Activated naive CD4-positive, alpha-beta T cell treated with anti-CD3 and anti-CD28 coated beads for 36 hours (primary cell): ENCODE measurements at regions not wholly inside any gene's neighbourhood (a gene's known extent, or its start where the extent isn't known, plus 50 kb on each side); places are given as distances from the start of the nearest gene placed in this dataset.

ENCODE experiments used
- CTCF ChIA-PET: fragments of 350-600 bp; sonication (Branson Sonifier 250); formaldehyde crosslinking; loops from one replicate; lab custom pipeline; 2021; ENCODE audit warnings: antibody characterized with exemption; lab: Charles Lee
- DNase-seq: peaks from one replicate; pipeline ENCODE4 v3.0.0-alpha.2; 2020
- H3K27ac Mint-ChIP-seq: one replicate; pipeline ENCODE4 v1.8.0; 2021; ENCODE audit warnings: mild to moderate bottlenecking, mixed read lengths
- H3K27me3 Mint-ChIP-seq: one replicate; pipeline ENCODE4 v1.8.0; 2021; ENCODE audit warnings: low read depth, mixed read lengths
- H3K36me3 Mint-ChIP-seq: one replicate; pipeline ENCODE4 v1.8.0; 2021; ENCODE audit warnings: low read depth, mixed read lengths
- H3K4me1 Mint-ChIP-seq: one replicate; pipeline ENCODE4 v1.8.0; 2021; ENCODE audit warnings: low read depth, mixed read lengths
- H3K4me3 Mint-ChIP-seq: one replicate; pipeline ENCODE4 v1.8.0; 2021; ENCODE audit warnings: mild to moderate bottlenecking, moderate library complexity, mixed read lengths
- H3K9me3 Mint-ChIP-seq: one replicate; pipeline ENCODE4 v1.8.0; 2021; ENCODE audit warnings: mixed read lengths
- intact Hi-C: fragments of 100-400 bp; cut with micrococcal nuclease; formaldehyde crosslinking; loops from one replicate; pipeline ENCODE4 v1.15.1; 2023

DNA sequence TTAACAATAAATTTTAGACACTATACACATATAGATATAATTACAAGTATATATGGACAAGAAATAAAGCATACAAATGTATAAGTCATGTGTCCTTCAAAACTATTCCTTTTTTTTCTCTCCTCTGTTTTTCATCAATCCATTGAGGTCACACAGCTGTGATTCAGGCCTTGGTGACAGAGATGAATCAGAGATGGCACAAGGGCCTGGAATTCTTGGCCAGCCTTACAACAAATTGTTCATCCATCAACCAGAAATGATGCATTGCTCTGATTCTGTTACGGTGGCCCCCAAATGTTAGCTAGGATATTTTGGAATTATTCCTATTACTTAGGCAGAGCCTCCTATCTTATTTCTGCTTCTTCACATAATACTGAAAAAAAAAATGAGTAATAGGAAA, 108.7 kb upstream of the MPDZ start:
- H3K4me1 Mint-ChIP-seq: no peaks in the 10 kb centered on the region
- H3K27me3 Mint-ChIP-seq: no peaks in the 10 kb centered on the region
- no peak for DNase-seq
- H3K9me3 Mint-ChIP-seq: peaks cover 35% of the 10 kb centered on the region
- H3K4me3 Mint-ChIP-seq: no peak overlapping the region
- intact Hi-C loops: no loop called here
- CTCF ChIA-PET: interaction anchor here (0.6 kb wide), 1 partner anchor 851 kb away, joined by 3 read pairs; no protein-coding TSS in a partner anchor
- H3K27ac Mint-ChIP-seq: no peak overlapping the region
- no peaks in the 10 kb centered on the region for H3K36me3 Mint-ChIP-seq

DNA sequence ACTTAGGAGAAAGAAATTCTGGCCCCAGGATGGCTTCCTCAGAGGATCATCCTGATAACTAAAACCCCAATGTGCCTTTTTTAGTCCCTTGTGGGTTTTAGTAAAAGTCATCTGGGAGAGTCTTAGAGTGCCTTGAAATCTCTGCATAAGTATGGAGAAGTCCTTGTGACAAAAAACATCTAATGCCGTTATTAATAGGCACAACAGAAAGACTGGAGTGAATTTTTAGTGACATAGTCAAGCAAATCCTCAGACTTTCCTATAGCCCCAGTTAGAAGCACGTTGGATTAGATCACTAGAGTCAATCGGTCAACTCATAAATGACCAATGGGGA, 108.2 kb upstream of the MPDZ start:
- Mint-ChIP-seq H3K27ac (no peak overlapping the region), H3K27me3 (no peaks in the 10 kb centered on the region), H3K36me3 (no peaks in the 10 kb centered on the region), H3K4me1 (no peaks in the 10 kb centered on the region), H3K9me3 (peaks cover 32% of the 10 kb centered on the region), H3K4me3 (no peak overlapping the region)
- intact Hi-C loops: no loop called here
- CTCF ChIA-PET: no interaction called here
- no peak for DNase-seq

DNA sequence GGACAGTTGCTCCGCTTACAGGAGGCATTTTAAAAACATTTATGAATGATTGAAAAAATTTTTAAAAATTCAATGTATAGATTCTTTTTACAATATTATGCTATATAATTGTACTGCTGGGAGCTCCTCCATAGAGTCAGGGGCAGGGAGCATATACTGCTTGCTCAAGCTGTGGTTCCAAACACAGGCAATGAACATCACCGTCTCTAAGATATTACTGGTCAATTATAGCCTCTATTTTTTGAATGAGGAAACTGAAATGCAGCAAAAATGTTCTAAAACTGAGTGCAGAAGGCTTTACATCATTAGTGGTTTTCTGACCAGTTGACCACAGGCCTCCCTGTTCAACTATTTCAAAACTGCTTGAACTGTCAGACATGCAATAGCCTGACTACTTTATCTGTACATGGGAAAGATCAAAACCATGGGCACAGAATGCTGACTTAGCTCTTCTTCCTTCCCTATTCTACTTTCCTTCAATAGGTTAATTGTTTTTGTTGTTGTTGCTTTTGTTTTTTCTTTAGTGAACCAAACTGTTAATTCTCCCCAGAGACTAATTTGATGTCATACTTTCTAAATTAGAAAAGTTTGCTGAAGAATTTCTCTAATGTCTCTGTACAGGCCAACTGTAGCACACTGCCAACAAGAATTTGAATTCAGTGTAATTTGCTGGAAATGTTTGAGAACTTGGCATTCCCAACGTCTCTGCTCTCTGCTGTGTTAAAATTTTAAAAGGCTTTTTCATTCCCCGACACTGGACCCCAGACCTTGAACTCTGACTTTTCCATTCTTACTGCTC, 107.6 kb upstream of the MPDZ start:
- peaks cover 32% of the 10 kb centered on the region for H3K9me3 Mint-ChIP-seq
- no peaks in the 10 kb centered on the region for H3K4me1 Mint-ChIP-seq
- no peaks in the 10 kb centered on the region for H3K27me3 Mint-ChIP-seq
- H3K36me3 Mint-ChIP-seq: no peaks in the 10 kb centered on the region
- no peak overlapping the region for H3K27ac Mint-ChIP-seq
- H3K4me3 Mint-ChIP-seq: no peak overlapping the region
- intact Hi-C loops: no loop called here
- CTCF ChIA-PET: no interaction called here
- no peak for DNase-seq

DNA sequence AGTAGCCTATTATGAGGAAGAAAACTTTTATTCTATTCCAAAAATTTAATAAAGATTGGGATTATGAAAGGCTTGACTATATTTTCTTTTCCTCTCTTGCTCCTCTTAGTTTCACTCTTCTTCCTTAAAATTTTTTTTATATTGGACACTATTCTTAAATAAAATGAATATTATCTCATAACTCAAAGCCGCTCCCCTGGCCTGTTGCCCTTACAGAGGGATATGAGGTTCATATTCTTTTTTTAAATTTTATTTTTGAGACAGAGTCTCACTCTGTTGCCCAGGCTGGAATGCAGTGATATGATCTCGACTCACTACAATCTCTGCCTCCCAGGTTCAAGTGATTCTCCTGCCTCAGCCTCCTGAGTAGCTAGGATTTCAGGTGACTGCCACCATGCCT, 106.8 kb upstream of the MPDZ start:
- no peaks in the 10 kb centered on the region for H3K36me3 Mint-ChIP-seq
- no peak overlapping the region for H3K4me3 Mint-ChIP-seq
- H3K4me1 Mint-ChIP-seq: no peaks in the 10 kb centered on the region
- no peak overlapping the region for H3K27ac Mint-ChIP-seq
- H3K9me3 Mint-ChIP-seq: peaks cover 25% of the 10 kb centered on the region
- DNase-seq: no peak
- intact Hi-C loops: no loop called here
- H3K27me3 Mint-ChIP-seq: no peaks in the 10 kb centered on the region
- CTCF ChIA-PET: no interaction called here

DNA sequence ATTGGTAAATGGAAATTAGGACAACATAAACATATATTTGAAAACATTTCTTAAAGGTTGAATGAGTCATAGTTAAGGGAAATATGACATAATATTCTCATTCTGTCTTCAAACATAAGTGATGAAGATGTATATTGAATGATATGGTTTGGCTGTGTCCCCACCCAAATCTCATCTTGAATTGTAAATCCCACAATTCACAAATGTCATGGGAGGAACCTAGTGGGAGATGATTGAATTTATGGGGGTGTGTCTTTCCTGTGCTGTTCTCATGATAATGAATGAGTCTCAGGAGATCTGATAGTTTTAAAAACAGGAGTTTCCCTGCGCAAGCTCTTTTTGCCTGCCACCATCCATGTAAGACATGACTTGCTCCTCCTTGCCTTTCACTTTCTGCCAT, 104.4 kb upstream of the MPDZ start:
- no peaks in the 10 kb centered on the region for H3K27me3 Mint-ChIP-seq
- no peak overlapping the region for H3K27ac Mint-ChIP-seq
- H3K9me3 Mint-ChIP-seq: peaks cover 10% of the 10 kb centered on the region
- CTCF ChIA-PET: no interaction called here
- no peaks in the 10 kb centered on the region for H3K4me1 Mint-ChIP-seq
- intact Hi-C loops: no loop called here
- no peak for DNase-seq
- no peaks in the 10 kb centered on the region for H3K36me3 Mint-ChIP-seq
- H3K4me3 Mint-ChIP-seq: no peak overlapping the region

DNA sequence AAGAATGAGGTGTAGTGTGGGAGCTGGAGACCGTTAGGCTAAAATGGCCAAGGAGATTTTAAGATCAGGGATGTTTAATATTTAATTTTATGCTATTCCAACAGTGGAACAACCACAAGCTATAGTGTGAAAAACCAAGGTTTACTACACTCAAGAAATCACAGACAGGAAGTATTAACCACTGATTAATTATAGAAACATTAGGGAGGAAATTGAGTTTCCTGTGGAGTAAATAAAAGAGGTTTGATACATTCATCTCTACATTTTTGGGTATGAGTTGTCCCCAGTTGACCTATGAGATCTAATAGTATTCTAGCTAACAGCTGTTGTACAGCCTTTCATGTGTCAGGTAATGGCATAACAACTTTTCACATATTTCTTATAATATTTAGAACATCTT, 103.7 kb upstream of the MPDZ start:
- no peak for DNase-seq
- no peak overlapping the region for H3K4me3 Mint-ChIP-seq
- H3K36me3 Mint-ChIP-seq: no peaks in the 10 kb centered on the region
- no peaks in the 10 kb centered on the region for H3K27me3 Mint-ChIP-seq
- H3K9me3 Mint-ChIP-seq: peaks cover 10% of the 10 kb centered on the region
- intact Hi-C loops: no loop called here
- H3K27ac Mint-ChIP-seq: no peak overlapping the region
- CTCF ChIA-PET: interaction anchor here (1.1 kb wide), 1 partner anchor 31 kb away, joined by 3 read pairs; no protein-coding TSS in a partner anchor
- no peaks in the 10 kb centered on the region for H3K4me1 Mint-ChIP-seq

DNA sequence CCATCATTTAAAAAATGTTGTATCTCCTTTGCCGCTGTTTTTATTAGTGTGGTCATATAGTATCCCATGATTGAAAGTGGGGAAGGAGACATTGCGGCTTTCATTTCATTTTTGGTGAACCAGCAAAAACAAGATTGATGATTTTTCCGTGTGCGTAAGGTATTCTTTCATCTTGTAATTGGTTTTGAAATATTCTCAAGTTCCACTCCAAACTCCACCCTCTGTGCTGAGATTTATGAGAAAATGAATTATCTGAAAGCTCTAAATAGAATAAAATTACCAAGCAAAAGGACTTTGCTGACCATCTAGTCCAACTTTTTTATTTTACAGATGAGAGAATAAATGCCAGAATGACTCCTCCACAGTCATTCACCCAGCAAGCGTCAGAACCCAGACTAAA, 103.1 kb upstream of the MPDZ start:
- Mint-ChIP-seq H3K27me3 (no peaks in the 10 kb centered on the region), H3K9me3 (peaks cover 10% of the 10 kb centered on the region), H3K36me3 (no peaks in the 10 kb centered on the region), H3K4me1 (no peaks in the 10 kb centered on the region), H3K27ac (no peak overlapping the region), H3K4me3 (no peak overlapping the region)
- intact Hi-C loops: no loop called here
- CTCF ChIA-PET: interaction anchor here (1.1 kb wide), 1 partner anchor 30 kb away, joined by 3 read pairs; no protein-coding TSS in a partner anchor
- no peak for DNase-seq

DNA sequence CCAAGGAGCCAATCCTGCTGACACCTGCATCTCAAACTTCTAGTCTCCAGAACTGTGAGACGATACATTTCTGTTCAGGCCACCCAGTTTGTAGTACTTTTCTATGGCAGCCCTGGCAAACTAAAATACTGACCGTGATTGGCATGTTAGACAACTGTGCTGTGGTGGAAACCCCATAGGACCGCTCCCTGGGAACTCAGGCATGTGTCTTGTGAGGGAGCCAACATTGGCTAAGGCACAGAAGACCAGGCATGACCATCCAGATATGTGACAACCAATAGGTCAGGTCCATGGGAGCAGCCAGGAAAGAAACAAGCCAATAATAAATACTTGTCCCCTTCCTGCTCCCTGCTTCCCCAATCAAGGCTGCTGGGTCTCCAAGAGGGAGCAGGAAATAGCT, 101.4 kb upstream of the MPDZ start:
- Mint-ChIP-seq H3K9me3 (peaks cover 10% of the 10 kb centered on the region), H3K4me3 (no peak overlapping the region), H3K4me1 (no peaks in the 10 kb centered on the region), H3K27me3 (no peaks in the 10 kb centered on the region), H3K36me3 (no peaks in the 10 kb centered on the region), H3K27ac (no peak overlapping the region)
- DNase-seq: no peak
- intact Hi-C loops: no loop called here
- CTCF ChIA-PET: no interaction called here

DNA sequence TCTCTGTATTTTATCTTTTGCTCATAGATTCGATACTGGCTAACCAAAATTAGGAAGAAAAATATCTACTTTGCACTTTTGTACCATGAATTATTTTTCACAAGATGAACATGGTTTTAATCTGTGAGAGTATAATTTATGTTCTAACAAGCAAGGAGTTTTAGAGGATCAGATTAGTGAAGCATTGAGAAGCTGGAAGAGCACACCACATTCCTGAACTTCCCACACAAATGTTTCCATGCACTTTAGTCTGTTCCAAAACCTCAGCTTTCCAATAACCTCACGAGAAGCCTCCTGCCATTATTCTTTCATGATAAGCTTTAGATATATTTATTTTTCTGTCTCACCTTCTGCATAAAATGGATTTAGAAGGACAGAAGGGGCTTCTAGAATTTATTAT, 98.7 kb upstream of the MPDZ start:
- intact Hi-C loops: no loop called here
- DNase-seq: no peak
- CTCF ChIA-PET: no interaction called here
- Mint-ChIP-seq H3K4me3 (no peak overlapping the region), H3K9me3 (peaks cover 2% of the 10 kb centered on the region), H3K27me3 (no peaks in the 10 kb centered on the region), H3K4me1 (no peaks in the 10 kb centered on the region), H3K27ac (no peak overlapping the region), H3K36me3 (no peaks in the 10 kb centered on the region)

DNA sequence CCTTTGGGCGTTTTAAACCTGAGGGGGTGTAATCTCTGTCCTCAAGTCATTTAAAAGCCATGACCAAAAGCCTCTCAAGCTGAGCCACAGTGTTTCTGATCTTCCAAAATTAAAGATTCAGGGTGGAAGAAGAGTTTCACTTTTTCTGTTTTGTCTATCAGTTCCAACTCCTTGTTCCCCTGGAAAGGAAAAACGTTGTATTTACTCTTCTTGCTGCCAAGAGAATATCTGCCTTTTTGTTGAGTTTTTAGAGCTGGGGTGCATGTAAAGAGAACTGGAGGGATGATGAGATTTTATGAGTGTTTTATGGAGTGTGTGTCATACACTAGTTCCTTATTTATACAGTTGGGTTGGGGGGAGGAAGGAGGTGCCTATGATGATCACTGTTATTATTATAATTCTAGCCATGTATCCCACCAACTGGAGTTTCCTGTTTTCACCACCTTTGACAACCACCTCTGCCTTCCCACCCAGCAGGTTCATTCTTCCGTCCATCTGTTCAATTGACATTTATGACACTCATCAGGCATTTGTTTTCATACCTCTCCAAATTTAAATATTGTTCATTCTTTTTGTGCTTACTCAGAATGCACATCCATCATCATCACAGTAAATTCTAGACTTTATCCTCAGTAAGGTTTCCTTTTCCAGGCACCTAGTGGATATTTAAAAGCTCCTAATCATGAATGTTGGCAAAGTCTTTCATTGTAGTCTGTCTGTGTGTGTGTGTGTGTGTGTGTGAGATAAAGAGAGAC, 97.9 kb upstream of the MPDZ start:
- no peak for DNase-seq
- Mint-ChIP-seq H3K27ac (no peak overlapping the region), H3K36me3 (no peaks in the 10 kb centered on the region), H3K27me3 (no peaks in the 10 kb centered on the region), H3K4me1 (no peaks in the 10 kb centered on the region), H3K9me3 (peaks cover 2% of the 10 kb centered on the region), H3K4me3 (no peak overlapping the region)
- intact Hi-C loops: no loop called here
- CTCF ChIA-PET: no interaction called here

DNA sequence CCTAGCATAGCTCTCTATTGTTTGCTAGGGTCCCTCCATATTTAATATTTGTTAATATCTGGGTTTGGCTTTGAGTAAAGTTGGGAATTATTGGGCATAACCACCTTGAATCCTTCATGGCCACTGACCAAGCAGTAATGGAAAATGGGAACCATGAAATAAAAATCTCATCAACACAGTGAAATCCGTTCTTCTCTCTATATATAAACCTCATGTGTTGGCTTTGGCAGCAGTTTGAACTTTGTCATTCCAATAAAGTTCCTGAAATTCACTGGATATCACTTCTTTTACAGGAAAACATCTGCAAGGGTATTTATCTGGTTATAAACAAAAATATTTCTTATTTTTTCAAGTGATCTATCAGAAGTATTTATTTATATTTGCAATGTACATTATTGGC, 93.0 kb upstream of the MPDZ start:
- H3K9me3 Mint-ChIP-seq: peaks cover 2% of the 10 kb centered on the region
- intact Hi-C loops: no loop called here
- H3K4me1 Mint-ChIP-seq: no peaks in the 10 kb centered on the region
- no peak for DNase-seq
- H3K36me3 Mint-ChIP-seq: no peaks in the 10 kb centered on the region
- CTCF ChIA-PET: no interaction called here
- no peaks in the 10 kb centered on the region for H3K27me3 Mint-ChIP-seq
- H3K4me3 Mint-ChIP-seq: no peak overlapping the region
- H3K27ac Mint-ChIP-seq: no peak overlapping the region

DNA sequence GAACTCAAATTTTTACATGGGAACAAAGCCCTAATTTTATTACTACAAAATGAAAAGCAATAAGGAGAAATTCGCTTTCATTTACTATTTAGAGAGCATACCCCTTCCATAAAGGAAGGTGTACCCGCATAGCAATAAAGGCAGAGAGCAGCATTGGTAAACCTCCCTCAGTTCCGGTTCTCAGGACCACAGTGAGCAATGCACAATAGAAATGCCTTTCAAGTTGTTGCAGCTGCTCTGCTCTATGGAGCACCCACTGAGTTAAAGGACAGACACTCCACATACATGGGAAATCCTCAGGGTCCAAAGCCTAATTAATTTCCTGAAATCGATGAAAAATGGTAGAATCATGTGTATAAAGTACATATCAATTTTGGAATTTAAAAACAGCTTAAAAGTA, 89.9 kb upstream of the MPDZ start:
- Mint-ChIP-seq H3K9me3 (peaks cover 2% of the 10 kb centered on the region), H3K27ac (no peak overlapping the region), H3K4me3 (no peak overlapping the region), H3K36me3 (no peaks in the 10 kb centered on the region), H3K4me1 (no peaks in the 10 kb centered on the region), H3K27me3 (no peaks in the 10 kb centered on the region)
- intact Hi-C loops: no loop called here
- no peak for DNase-seq
- CTCF ChIA-PET: no interaction called here

DNA sequence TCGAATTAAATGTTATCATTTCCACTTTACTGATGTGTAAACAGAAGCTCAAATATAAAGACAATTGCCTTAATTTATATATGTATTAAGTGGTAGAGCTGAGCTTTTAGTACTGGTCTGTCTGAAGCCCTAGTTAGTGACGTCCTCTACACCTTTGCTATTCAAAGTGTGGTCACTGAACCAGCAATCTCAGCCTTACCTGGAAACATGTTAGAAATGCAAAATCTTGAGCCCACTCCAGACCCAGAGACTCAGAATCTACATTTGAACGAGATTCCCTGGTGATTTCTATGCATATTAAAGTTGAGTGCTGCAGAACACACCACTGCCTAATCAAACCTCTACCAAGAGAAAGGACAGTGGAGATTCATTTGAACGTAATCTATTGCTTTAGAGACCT, 88.3 kb upstream of the MPDZ start:
- H3K4me3 Mint-ChIP-seq: no peak overlapping the region
- no peaks in the 10 kb centered on the region for H3K4me1 Mint-ChIP-seq
- no peaks in the 10 kb centered on the region for H3K27me3 Mint-ChIP-seq
- peaks cover 2% of the 10 kb centered on the region for H3K9me3 Mint-ChIP-seq
- intact Hi-C loops: no loop called here
- no peaks in the 10 kb centered on the region for H3K36me3 Mint-ChIP-seq
- CTCF ChIA-PET: no interaction called here
- H3K27ac Mint-ChIP-seq: no peak overlapping the region
- DNase-seq: no peak
